EH (cell line): ENCODE measurements at regions not wholly inside any gene's neighbourhood (a gene's known extent, or its start where the extent isn't known, plus 50 kb on each side); places are given as distances from the start of the nearest gene placed in this dataset.

ENCODE experiments used
- DNase-seq: peaks from one replicate; pipeline ENCODE4 v3.0.0-alpha.2; 2015; ENCODE audit warnings: low read depth

DNA sequence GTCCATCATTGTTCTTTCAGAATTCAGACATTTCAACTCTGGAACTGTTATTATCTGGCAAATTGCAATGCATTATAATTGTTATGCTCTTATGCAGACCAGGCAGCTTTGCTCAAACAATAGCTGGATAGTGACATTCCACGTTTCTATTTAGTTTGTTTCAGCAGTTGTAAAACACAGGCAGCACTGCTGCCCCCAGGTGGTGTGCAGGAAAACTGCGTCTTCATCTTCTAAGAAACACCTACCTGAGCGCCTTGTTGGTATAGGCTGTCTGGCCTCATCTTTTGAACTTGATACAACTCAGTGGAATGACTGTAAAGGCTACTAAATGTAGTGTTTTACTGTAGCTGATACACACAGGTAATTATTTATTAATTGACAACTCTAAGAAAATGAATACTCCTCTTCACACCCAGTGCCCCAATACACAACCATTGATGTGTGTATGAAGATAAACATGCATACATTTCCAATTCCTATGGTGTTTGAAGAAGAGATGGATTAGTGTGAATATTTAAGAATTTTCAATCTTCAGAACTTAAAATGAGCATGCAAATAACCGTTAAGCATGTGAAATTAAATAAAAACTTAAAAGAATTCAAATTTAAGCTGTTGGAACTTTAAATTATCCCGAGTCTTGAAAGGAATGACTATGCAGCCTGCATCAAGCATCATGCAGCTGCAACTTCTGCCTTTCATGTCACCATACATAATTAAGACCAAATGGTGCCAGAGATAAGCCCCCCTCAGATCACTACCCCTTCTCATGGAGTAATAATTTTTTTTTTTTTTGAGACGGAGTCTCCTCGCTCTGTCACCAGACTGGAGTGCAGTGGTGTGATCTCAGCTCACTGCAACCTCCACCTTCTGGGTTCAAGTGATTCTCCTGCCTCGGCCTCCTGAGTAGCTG, 85.6 kb downstream of the CD8B2 start:
- peak; percentile 11 for DNase-seq

DNA sequence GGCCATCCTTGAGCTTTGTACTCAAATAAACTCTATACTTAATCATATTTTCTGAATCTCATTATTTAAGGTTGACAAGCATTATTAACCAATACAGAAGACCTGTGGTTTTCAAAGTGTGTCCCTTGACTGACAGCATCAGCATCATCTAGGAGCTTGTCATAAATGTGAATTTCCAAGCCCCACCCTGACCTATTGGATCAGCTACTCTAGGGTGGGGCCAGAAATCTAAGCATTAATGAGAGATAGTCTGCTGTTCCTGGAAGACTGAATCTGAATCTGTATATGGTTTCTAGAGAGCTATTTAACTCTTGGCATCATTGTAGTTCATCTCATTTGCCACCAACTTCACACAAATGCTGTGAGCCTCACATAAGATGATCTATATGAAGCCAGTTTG, 86.6 kb downstream of the CD8B2 start:
- DNase-seq = no peak

DNA sequence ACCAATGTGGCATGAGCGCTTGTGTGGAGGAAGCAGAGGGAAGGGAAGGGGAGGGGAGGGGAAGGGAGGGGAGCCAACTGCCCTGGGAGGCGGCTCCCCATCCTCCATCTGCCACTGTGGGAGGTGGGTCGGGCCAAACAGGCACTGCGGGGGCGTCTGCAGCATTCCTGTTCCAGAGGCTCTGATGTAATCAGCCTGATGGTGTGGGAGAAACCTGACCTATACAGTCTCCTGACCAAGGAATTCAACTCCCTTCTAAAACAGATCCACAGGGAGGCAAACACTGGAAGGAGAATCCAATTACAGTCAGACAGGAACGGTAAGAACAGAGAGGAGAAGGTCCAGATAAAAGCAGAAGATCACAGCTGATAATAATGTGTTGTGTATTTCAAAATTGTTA, 88.8 kb downstream of the CD8B2 start:
- peak; percentile 49 for DNase-seq

DNA sequence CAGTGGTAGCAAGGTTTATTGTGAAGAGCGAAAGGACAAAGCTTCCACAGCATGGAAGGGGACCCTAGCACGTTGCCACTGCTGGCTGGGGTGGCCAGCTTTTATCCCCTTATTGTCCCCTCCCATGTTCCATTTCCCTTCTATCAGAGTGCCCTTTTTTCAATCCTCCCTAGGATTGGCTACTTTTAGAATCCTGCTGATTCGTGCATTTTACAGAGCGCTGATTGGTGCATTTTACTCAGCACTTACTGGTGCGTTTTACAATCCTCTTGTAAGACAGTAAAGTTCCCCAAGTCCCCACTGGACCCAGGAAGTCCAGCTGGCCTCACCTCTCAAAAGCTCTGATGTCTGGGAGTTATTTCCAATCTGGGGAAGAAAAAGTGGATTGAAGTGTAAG, 90.1 kb downstream of the CD8B2 start:
- no peak for DNase-seq

DNA sequence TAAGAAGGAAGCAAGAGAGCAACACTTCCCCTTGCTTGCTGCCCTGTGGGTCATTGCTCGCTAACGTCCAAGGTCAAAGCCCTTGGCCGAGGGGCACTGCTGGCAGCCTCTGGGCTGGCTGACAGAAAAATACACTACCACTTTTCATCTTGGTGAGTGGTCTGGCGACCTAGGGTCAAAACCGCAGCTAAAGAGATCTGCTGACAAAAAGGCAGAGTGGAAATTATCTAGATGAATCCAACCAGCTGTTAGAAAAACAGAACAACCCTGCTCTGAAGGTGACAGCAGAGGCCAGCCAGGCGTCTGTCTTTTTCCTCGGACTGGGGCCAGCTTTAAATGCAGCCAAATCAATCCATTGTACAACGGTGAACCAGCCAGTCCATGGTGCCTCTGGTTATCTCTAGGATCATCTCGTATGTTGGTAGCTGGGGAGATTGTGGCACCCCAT, 92.6 kb downstream of the CD8B2 start:
- DNase-seq = no peak

DNA sequence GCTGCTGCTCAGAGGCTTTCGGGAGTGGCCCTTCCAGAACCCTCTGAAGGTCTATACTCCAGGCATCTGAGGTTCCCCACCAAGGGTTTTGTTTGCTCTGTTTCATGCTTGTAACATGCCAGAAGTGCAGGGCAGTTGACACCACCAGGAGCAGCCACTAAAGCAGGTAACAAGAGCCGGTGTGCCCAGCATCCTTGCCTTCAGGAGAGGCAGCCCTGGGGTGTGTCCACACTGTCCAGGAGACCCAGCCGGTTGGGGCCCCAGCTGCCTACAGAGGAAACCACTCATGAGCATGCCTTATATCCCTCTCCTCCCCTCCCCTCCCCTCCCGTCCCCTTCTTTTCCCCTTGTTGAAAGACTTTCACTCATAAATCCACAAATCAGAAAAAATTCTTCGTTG, 93.1 kb downstream of the CD8B2 start:
- no peak for DNase-seq

DNA sequence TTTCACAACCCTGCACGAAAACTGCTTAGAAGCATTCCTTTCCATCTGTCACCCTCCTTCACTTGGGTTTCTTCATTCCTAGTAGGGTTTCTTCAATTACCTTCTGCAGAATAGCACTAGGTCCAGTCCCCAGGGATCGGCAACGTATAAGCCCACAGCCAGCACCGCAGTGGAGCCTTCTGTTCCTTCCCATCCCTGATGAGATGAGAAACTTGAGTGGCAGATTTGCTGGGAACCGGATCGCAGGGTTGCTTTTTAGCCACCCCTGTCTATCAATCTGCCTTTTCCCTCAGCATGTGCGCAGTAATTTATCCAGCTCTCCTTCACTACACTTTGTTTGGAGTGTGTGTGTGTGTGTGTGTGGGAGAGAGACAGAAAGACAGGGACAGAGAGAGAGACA, 94.2 kb downstream of the CD8B2 start:
- DNase-seq = no peak

DNA sequence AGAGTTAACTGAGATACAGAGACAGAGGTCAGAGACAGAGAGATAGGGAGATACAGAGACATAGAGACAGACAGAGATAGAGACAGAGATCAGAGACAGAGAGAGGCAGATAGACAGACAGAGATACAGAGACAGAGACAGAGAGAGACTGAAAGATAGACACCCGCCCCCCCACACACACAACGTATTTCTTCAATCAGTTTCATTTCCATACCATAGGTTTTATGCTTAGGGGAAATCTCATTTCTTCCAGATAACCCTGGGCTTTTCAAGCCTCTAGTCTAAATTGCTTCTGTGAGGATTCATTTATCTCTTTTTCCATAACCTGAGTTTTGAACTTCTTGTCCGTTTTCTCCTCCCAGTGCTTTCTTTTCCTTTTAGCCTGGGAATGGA, 94.6 kb downstream of the CD8B2 start:
- DNase-seq = no peak

DNA sequence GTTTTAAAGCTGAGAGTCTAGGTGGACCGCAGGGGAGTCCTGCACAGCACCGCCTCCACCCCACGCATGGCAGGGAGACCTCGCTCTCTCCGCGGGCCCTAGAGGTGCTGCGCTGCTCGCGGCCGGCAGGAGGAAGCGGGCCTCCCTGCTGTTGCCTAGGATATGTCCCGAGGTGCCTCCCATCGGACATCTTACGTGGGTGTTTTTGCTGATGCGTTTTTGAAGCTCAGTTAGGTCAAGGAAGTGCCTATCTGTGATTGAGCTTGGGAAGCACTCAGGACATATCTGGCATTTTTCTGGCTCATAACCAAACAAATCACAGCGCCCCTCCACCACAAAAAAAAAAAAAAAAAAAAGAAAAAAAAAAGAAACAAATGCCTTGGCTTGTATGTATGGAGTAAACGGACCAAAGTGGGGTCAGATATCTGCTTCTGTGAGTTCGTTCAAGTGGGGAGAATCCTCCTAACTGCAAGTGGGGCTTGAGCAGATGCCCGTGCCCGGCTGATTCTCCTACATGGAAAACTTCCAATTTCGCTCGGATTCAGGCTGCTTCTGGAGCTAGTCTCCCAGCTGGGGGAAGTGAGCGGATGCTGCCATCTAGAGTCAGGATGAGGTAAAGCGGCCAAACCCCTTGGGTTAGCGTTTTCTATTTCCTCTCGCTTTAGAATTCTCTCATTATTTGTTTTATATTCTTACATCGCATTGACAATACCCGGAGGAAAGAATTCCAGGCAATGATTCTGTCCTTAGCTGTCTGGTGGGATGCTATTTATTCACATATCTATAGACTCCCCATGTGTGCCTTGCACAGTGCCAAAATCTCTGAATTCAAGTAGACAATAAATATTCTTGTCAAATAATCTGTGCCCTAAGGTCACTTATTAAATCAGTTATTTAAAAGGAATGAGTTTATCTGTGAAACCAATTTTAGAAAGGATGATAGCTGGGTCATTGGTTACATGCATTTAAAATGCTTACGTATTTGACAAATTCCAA, 95.3 kb downstream of the CD8B2 start:
- peak; percentile 83 for DNase-seq

DNA sequence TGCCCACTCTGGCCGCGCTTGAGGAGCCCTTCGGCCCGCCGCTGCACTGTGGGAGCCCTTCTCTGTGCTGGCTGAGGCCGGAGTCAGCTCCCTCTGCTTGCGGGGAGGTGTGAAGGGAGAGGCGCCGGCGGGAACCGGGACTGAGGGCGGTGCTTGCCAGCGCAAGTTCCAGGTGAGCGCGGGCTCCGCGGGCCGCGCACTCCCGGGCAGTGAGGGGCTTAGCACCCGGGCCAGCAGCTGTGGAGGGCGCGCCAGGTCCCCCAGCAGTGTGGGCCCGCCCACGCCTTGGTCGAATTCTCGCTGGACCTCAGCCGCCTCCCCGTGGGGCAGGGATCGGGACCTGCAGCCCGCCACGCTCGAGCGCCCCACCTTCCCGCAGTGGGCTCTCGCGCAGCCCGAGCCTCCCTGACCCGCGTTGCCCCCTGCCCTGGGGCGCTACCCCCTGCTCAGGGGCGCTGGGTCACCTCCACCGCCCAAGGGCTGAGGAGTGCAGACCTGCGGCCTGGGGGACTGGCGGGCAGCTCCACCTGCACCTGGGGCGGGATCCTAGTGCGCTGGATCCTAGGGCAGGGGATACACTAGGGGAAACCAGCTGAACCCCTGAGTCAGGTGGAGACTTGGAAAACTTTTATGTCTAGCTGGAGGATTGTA, 97.3 kb downstream of the CD8B2 start:
- no peak for DNase-seq

DNA sequence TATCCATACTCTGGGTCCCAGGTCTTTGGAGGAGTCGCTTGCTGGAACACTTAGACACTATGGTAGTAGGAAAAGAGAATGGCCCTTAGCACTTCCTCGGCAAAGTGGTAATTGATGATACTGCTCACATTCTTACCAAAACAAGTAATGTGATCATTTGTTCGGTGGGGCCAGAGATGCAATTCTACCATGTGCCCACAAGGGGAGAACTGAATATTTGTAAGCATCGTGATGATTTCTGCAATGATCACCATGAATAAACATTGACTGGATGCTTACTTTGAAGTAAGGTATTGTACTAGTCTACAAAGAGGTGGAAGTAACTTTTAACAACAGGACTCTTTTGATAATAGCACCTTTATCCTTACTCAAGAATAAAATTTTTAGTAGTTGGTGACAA, 109.7 kb downstream of the CD8B2 start:
- no peak for DNase-seq

DNA sequence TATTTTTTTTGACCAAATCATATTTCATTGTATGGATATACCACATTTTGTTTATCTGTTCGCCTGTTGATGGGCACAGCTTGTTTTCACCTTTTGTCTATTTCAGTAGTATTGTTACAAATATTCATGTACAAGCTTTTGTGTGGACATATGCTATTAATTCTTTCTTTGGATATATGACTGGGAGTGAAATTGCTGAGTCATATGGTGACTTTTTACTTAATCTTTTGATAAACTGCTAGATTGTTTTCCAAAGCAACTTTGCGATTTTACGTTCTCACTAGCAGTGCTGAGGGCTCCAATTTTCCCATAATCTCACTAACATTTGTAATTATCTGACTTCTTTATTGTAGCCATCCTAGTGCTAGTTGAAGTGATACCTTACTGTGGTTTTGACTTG, 112.4 kb downstream of the CD8B2 start:
- DNase-seq = no peak

DNA sequence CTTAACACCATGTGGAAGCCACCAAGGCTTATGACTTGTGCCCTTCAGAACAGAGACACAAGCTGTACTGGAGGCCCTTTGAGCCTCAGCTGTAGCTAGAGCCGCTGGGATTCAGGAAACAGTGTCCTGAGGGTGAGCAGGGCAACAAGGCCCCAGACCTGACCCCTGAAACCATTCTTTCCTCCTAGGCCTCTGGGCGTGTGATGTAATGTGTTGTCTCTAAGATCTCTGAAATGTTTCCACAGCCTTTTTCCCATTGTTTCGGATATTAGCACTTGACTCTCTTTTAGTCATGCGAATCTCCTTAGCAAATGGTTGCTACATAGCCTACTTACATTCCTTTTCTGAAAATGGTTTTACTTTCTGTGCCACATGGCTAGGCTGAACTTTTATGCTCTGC, 114.9 kb downstream of the CD8B2 start:
- DNase-seq = no peak

DNA sequence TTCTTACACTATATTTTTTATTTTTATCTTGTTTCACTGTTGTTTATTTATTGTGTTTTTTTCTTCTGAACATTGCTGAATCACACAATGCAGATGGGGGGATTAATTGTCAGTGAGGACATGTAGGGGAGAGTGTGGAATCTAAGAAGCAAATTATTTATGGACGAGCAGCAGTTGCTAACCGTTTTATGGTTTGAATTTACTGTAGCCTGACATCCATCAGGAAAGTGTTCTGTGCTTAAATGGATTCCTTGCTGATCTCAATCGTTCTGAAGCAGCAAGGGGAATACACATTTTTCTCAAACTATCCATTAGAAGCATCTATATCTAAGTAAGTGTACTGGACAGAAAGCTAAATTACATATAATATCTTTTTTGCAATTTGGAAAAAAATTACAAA, 119.5 kb downstream of the CD8B2 start:
- no peak for DNase-seq

DNA sequence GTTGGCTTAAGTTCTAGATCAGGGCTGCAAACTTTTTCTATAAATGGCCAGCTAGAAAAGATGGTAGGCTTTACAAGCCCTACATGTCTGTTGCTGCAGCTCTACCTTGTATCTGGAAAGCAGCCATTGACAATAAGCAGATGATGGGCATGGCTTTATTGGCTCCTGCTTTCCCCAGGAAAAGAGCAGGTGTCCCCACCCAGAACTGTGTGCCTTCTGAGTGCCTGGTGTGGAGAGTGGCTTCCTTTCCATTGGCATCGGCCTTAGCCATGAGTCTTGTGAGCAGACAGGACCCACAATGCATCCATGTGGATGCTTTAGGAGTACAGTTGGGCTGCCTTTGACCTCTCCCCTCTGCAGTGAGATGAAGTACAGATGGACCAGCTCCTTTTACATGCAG, 120.2 kb downstream of the CD8B2 start:
- DNase-seq = no peak

DNA sequence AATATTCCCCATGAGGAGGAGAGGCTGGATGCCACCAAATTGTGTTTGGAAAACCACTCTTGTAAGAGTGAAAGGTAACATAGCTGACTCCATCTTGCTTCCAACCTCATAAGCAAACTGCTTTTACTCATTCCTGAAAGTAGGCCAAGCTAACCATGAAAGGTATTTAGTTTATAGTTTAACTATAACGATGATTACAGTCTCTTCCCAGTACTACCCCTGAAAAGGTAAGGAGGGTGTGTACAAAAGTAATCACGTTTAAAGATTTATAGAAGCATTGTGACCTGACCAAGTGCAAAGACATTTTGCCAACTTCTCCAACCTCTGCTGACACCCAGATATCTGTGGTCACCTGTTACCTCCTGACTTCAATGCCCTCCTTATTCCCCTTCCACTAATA, 122.6 kb downstream of the CD8B2 start:
- no peak for DNase-seq

DNA sequence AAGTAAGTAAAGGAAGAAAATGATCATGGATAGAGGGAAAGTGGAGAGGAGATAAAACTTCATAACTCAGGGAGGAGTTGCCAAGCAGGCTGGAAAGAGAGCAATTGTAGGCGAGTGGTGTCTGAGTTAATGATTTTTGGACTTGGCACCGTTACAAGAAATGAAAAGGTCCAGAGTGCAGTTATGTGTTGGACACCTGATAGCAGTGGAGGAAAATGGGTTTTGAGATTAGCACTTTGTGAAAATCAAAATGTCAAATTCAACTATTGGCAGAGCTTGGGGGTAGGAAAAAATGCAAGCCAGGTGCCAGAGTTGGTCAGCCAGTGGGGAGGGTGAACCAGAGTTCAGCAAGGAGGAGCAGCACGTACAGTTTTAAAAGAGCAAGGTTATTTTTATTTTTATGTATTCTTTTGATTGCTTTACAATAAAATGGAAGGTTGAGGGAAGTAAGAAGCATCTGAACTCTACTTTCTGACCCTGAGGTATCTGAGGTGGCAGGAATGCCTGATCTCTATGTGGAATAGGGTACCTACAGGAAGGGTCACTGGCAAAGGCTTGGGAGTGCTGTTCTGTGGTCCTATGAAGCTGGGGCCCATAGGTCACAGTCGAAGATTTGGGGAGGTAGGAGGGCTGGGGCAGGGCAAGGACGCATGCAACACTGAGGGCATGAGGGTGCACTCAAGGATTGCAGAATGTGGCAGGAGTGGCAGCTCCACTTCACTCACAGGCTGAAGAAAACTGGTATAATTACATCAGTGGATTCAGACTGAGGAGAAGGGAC, 127.5 kb downstream of the CD8B2 start:
- DNase-seq = no peak

DNA sequence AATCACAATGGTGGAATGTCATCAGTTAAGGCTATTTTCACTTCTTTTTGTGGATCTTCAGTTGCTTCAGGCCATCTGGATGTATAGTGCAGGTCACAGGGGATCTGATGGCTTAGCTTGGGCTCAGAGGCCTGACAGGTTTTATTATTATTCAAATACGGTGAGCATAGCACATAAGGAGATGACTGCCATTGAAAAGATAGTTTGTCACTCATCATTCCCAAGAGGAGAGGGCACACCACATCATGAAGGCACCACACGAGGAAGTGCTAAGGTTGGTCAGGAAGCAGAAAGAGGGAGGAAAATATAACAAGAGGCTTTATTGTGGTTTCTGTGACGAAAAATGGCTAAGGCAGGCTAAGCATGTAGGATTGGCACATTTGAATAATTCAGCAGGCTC, 131.4 kb downstream of the CD8B2 start:
- DNase-seq = no peak

DNA sequence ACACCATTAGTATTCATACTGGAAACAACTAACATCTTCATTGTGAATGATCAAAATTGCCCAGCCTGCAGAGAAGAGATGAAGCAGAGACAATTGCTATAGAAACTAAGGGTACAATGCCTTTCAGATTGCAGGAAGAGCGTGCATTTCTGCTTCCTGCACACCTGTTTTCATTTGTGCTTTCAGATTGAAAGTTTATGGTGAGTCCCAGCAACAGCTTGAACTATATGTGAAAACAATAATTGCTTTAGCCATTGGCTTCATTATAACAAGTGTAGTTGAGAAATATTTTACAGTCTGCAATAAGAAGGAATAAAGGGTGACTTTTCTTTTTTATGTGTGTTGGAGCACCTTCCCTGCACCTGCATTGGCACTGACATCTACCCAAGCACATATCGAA, 136.3 kb downstream of the CD8B2 start:
- DNase-seq = no peak

DNA sequence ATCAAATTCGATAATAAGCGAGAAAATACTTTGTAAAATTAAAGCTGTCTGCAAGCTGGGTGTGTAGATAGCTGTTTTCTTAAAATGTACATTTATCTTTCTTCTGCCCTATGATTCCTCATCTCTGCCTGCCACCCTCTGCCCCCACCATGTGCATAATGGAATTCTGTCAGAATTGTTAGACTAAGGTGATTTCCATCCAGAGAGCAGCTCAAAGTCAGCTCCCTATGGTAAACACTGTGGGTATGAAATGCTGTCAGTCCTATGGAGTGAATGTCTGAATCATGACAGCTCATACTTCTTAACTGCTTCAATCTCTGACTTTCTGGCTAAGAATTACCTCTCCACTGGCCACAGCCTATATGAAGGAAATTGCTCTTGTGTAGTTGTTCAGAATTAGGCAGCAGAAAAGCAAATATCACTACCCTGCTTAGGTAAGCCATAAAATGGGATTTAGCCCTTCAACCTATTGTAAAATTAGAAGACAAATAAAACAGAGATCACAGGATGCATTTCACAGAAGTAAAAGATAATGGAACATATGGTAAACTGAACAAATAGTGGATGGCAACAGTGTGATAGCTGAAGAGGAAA, 137.7 kb downstream of the CD8B2 start:
- no peak for DNase-seq

DNA sequence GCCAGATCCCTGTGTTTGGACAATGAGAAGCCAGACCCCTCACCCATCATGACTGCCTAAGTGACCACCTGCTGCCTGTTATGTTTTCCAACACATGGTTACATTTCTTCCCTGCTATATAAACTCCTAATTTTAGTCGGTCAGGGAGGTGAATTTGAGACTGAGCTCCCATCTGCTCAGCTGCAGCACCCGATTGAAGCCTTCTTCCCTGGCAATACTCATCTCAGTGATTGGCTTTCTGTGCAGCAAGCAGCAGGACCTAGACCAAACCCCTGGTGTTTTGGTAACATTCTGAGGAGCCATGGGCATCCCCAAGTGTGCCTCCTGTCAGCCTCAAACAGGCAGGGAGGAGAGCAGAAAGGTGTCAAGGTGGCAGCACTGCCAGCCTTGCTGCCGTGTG, 141.2 kb downstream of the CD8B2 start:
- no peak for DNase-seq
